Fibroblast of lung (primary cell): ENCODE measurements at regions not wholly inside any gene's neighbourhood (a gene's known extent, or its start where the extent isn't known, plus 50 kb on each side); places are given as distances from the start of the nearest gene placed in this dataset.

Source experiments
- DNase-seq, 2 donors: peaks; one replicate each; pipeline versions ENCODE4 v3.0.0 to v3.0.0-alpha.2; 2010; ENCODE audit warnings: low read depth in 2 of 2
- H2AFZ ChIP-seq: 2 replicates; pipeline ENCODE4 v1.5.1; 2012; ENCODE audit warnings: low read length, control low read depth, inconsistent platforms
- H3K27ac ChIP-seq: 2 replicates; pipeline ENCODE4 v1.5.1; 2011; ENCODE audit warnings: low read length, control low read depth; ENCODE audit not compliant: insufficient read depth
- H3K27me3 ChIP-seq: 2 replicates; pipeline ENCODE4 v1.5.1; 2011; ENCODE audit warnings: mild to moderate bottlenecking, low read length; ENCODE audit not compliant: control insufficient read depth, insufficient read depth
- H3K36me3 ChIP-seq: 2 replicates; pipeline ENCODE4 v1.5.1; 2011; ENCODE audit warnings: low read length; ENCODE audit not compliant: control insufficient read depth, insufficient read depth
- H3K4me1 ChIP-seq: 2 replicates; pipeline ENCODE4 v1.5.1; 2011; ENCODE audit warnings: low read length; ENCODE audit not compliant: control insufficient read depth, insufficient read depth; ENCODE audit errors: extremely low read depth
- H3K4me2 ChIP-seq: 2 replicates; pipeline ENCODE4 v1.5.1; 2011; ENCODE audit warnings: low read length, control low read depth; ENCODE audit not compliant: insufficient read depth; ENCODE audit errors: extremely low read depth
- H3K4me3 ChIP-seq, 4 experiments: fragments of 200-600 bp in 1 of 4; sonication (generic) in 1 of 4; replicated peaks in 1 of 4; 2 replicates each; pipeline ENCODE4 v1.5.1; 2011 to 2016; ENCODE audit warnings: low read length in 4 of 4, low read depth in 3 of 4, mild to moderate bottlenecking in 3 of 4, control low read depth in 2 of 4, inconsistent platforms in 1 of 4, mixed read lengths in 1 of 4; ENCODE audit not compliant: insufficient read depth in 1 of 4; ENCODE audit errors: control extremely low read depth in 1 of 4
- H3K79me2 ChIP-seq: 2 replicates; pipeline ENCODE4 v1.5.1; 2012; ENCODE audit warnings: mild to moderate bottlenecking, low read length, inconsistent platforms; ENCODE audit not compliant: control insufficient read depth, insufficient read depth
- H3K9ac ChIP-seq: 2 replicates; pipeline ENCODE4 v1.5.1; 2011; ENCODE audit warnings: mild to moderate bottlenecking, low read length, control low read depth; ENCODE audit not compliant: insufficient read depth
- H3K9me3 ChIP-seq: 2 replicates; pipeline ENCODE4 v1.5.1; 2012; ENCODE audit warnings: low read depth, low read length; ENCODE audit not compliant: control insufficient read depth, insufficient read depth
- H4K20me1 ChIP-seq: 2 replicates; pipeline ENCODE4 v1.5.1; 2011; ENCODE audit warnings: low read length; ENCODE audit not compliant: control insufficient read depth, insufficient read depth; ENCODE audit errors: extremely low read depth
- EZH2 ChIP-seq: IDR thresholded peaks from 2 replicates; pipeline ENCODE4 v1.5.1; 2012; ENCODE audit warnings: low read length, control low read depth, mild to moderate bottlenecking; ENCODE audit errors: missing control alignments
- TF ChIP-seq, protein P1 (sequence below), 2 donors: IDR thresholded peaks in 1 of 2; conservative IDR thresholded peaks in 1 of 2; 1 replicate in 1 of 2; 2 replicates in 1 of 2; pipeline ENCODE4 v1.5.1; 2011 to 2012; ENCODE audit warnings: low read length in 2 of 2, control low read depth in 1 of 2, inconsistent platforms in 1 of 2, low read depth in 1 of 2, mild to moderate bottlenecking in 1 of 2

- H3K79me2 ChIP-seq = no peaks in the 10 kb centered on the region
- no peak overlapping the region for H3K27ac ChIP-seq
- H3K36me3 ChIP-seq = no peaks in the 10 kb centered on the region
- DNase-seq = no peak
- H4K20me1 ChIP-seq = no peaks in the 10 kb centered on the region
- TF ChIP-seq, protein P1, sequence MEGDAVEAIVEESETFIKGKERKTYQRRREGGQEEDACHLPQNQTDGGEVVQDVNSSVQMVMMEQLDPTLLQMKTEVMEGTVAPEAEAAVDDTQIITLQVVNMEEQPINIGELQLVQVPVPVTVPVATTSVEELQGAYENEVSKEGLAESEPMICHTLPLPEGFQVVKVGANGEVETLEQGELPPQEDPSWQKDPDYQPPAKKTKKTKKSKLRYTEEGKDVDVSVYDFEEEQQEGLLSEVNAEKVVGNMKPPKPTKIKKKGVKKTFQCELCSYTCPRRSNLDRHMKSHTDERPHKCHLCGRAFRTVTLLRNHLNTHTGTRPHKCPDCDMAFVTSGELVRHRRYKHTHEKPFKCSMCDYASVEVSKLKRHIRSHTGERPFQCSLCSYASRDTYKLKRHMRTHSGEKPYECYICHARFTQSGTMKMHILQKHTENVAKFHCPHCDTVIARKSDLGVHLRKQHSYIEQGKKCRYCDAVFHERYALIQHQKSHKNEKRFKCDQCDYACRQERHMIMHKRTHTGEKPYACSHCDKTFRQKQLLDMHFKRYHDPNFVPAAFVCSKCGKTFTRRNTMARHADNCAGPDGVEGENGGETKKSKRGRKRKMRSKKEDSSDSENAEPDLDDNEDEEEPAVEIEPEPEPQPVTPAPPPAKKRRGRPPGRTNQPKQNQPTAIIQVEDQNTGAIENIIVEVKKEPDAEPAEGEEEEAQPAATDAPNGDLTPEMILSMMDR (conservative IDR thresholded peaks at IDR 0.05 in 1 of 2, IDR thresholded peaks at IDR 0.05 in 1 of 2; ENCODE audit: low read depth in 1 of 2, low read length in 2 of 2) = no peak
- no peak for TF ChIP-seq EZH2
- no peak overlapping the region for H3K4me2 ChIP-seq
- H3K4me1 ChIP-seq = no peaks in the 10 kb centered on the region
- no peak overlapping the region for H2AFZ ChIP-seq
- no peak overlapping the region for H3K4me3 ChIP-seq
- H3K9me3 ChIP-seq = no peaks in the 10 kb centered on the region
- no peaks in the 10 kb centered on the region for H3K27me3 ChIP-seq
- no peak overlapping the region for H3K9ac ChIP-seq
Measured at GRCh38 chr18:41490861-41491260, 464.2 kb upstream of the PIK3C3 start.

GRCh38 chr18:41486575-41486974 is 468.5 kb upstream of the PIK3C3 start:
- no peaks in the 10 kb centered on the region for H3K36me3 ChIP-seq
- no peaks in the 10 kb centered on the region for H3K9me3 ChIP-seq
- no peak overlapping the region for H2AFZ ChIP-seq
- no peaks in the 10 kb centered on the region for H3K4me1 ChIP-seq
- H3K9ac ChIP-seq = no peak overlapping the region
- no peak overlapping the region for H3K27ac ChIP-seq
- no peak for DNase-seq
- no peaks in the 10 kb centered on the region for H4K20me1 ChIP-seq
- H3K4me3 ChIP-seq = no peak overlapping the region
- H3K79me2 ChIP-seq = no peaks in the 10 kb centered on the region
- no peak for TF ChIP-seq EZH2
- TF ChIP-seq, protein P1 (conservative IDR thresholded peaks at IDR 0.05 in 1 of 2, IDR thresholded peaks at IDR 0.05 in 1 of 2; ENCODE audit: low read depth in 1 of 2, low read length in 2 of 2) = no peak
- H3K4me2 ChIP-seq = no peak overlapping the region
- H3K27me3 ChIP-seq = no peaks in the 10 kb centered on the region

- TF ChIP-seq, protein P1 (conservative IDR thresholded peaks at IDR 0.05 in 1 of 2, IDR thresholded peaks at IDR 0.05 in 1 of 2; ENCODE audit: low read depth in 1 of 2, low read length in 2 of 2) = no peak
- no peak for TF ChIP-seq EZH2
- no peak for DNase-seq
- H3K9ac ChIP-seq = no peak overlapping the region
Measured at GRCh38 chr18:41484069-41484468, 471.0 kb upstream of the PIK3C3 start.

More at GRCh38 chr18:41484069-41484468, 471.0 kb upstream of the PIK3C3 start:
- no peaks in the 10 kb centered on the region for H3K27me3 ChIP-seq
- no peak overlapping the region for H3K27ac ChIP-seq
- H4K20me1 ChIP-seq = no peaks in the 10 kb centered on the region
- H3K4me1 ChIP-seq = no peaks in the 10 kb centered on the region
- no peak overlapping the region for H2AFZ ChIP-seq
- no peaks in the 10 kb centered on the region for H3K36me3 ChIP-seq
- H3K4me3 ChIP-seq = no peak overlapping the region
- H3K9me3 ChIP-seq = no peaks in the 10 kb centered on the region
- H3K4me2 ChIP-seq = no peak overlapping the region
- H3K79me2 ChIP-seq = no peaks in the 10 kb centered on the region
